ENCODE measurements at regions not wholly inside any gene's neighbourhood (a gene's known extent, or its start where the extent isn't known, plus 50 kb on each side); places are given as distances from the start of the nearest gene placed in this dataset.

DNA sequence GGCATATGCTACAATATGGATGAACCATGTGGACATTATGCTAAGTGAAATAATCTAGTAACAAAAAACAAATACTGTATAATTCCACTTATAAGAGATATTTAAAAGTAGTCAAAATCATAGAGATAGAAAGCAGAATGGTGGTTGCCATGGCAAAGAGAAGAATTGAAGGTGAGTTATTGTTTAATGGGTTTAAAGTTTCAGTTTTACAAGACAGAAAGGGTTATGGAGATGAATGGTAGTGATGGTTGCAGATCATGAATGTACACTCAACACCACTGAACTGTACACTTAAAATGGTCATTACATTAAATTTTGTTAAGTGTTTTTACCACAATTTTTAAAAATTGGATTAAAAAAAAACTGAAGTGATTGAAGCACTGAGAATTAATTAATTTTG, 298.2 kb upstream of the ZC3H15 start:
- no peak for DNase-seq

DNA sequence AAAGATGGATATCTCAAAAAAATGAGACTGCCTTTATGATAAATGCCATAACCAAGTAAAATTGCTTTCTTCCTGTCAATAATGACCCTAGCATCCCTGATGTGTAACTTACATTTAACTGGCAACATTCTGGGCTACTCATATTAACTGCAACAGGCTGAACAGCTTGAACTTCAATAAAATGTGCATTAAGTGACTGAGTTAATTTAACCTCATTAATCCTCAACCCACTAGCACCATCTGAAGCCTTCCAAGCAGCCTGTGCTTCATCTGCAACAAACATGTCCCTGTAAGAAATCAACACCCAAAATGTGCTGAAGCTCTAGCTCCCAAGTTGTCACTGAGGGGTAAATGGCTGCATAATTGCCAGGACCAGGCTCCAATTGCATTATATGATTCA, 296.2 kb upstream of the ZC3H15 start:
- no peak for DNase-seq

DNA sequence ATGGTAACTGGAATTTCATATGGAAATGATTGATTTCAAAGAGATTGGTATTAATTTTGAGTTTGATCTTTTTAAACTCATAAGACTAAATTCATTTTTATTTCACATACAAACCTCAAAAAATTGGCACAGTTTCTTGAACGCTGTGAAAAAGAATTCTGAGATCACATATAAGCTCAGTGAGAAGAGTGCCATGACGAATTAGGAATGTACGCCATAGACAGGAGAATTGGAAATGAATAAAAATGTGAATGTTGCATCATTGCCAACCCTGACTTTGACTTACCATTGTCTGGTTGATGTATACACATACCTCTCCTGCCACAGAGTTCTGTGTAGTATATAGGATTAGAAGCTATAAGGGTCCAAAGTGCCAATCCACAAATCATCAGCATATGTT, 290.4 kb upstream of the ZC3H15 start:
- no peak for DNase-seq

DNA sequence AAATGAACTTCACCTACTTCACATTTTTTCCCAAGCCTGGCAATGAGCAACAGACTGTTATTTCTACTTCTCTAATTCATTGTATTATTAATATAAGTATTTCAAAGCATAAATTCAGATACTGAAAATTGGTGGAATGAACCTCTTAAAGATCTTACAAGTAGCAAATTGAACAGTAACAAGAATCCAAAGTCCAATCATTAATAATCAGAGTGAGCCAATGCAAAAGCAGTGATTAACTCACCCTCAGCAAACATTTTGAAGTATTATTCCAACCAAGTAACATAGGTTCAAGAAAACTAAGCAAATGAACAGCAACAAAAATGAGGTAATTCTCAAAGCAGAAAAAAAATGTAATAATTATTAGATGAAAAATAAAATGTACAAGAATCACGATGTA, 288.1 kb upstream of the ZC3H15 start:
- no peak for DNase-seq

DNA sequence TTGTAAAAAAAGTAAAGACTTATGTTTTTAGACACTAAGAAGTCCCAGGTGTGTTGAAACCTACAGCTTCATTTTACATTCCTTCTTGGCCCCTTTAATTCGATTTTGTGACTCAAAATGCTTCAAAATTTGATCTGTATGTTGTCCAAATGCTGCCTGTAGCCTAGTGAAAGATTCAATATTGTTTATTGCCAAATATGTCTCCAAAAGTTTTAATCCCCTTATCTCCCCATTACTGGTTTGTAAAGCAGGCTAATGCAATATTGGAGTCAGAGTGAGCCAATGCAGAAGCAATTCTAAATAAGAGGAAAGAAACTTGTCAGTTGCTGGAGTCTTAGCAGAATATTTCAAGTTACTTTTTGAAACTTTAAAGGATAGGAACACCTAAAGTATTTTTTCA, 287.0 kb upstream of the ZC3H15 start:
- no peak for DNase-seq

DNA sequence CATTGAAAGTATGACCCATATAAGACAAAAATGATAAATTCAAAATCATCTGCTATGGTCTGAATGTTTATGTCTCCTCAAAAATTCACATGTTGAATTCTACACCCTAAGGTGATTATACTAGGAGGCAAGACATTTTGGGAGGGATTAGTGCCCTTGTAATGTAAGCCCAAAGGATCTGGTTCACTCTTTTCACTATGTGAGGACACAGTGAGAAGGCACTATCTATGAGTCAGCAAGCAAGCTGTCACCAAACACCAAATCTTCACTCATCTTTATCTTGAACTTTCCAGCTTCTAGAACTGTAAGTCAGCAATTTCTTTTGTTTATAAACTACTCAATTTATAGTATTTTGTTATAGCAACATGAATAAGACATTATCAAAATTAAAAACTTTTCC, 284.7 kb upstream of the ZC3H15 start:
- DNase-seq: no peak

DNA sequence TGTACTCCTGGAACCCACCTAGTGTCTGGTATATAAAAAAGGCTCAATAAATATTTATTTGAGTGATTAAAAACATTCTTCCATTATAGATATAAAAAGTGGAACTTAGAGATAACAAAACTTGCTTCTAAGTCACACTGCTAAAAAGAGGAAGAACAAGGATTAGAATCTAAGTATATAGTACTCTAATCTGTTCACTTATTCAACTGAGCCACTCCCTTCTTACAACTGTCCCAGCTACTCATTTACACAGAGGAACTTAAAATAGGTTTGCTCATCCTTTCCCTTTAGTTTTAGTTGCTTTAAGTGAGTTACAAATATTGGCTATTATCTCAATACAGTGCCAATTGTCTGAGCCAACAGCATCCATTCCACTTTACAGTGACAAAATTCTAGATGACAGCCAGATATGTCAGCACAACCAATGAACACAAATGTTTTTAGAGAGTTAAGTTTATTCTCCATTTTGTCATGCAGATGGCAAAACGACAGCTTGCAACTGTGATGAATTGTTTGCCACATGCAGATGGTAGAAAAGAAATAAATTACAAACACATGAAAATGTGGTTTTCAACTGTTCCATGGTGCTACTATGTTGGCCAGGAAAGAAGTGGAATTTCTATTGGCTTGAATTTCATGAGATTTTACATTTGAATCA, 280.7 kb upstream of the ZC3H15 start:
- no peak for DNase-seq

DNA sequence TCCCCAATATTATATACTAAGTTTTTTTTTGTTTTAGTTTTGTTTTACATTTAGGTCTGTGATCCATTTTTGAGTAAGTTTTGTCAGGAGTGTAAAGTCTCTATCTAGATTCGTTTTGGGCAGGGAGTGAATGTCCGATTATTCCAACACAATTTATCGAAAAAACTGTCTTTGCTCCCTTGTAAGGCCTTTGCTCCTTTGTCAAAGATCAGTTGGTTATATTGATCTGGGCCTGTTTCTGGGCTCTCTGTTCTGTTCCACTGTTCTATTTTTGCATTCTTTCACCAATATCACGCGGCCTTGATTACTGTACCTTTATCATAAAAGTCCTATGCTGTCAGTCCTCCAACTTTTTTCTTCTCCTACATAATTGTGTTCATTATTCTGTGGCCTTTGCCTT, 276.5 kb upstream of the ZC3H15 start:
- DNase-seq: no peak

DNA sequence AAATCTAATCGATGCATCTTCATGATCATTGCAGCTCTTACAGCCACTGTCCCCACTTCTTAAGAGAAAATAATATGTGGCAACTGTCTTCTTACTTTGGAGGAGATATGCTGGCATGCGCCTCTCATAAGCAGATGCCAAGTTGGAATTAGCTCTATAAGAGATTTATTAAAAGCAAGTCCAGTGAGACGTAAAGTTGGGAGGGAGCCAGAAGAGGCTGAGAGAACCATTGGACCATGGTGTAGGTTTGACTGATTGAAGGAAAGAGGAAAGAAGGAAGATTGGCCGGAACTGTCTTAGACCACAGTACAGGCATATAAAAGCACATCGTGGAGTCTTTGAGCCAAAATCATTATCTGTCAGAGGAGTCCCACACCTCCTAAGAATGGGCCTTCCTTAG, 265.7 kb upstream of the ZC3H15 start:
- DNase-seq: no peak

DNA sequence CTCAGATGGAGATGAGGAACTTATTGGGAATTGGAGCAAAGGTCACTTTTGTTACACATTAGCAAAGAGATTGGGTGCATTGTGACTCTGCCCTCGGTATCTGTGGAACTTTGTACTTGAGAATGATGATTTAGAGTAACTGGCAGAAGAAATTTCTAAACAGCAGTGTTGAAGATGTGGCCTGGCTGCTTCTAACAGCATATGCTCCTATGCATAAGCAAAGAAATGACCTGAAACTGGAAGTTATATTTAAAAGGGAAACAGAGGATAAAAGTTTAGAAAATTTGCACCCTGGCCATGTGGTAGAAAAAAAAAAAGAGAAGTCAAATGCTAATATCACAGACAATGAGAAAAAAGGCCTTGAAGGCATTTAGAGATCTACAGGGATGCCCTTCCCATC, 256.8 kb upstream of the ZC3H15 start:
- no peak for DNase-seq

DNA sequence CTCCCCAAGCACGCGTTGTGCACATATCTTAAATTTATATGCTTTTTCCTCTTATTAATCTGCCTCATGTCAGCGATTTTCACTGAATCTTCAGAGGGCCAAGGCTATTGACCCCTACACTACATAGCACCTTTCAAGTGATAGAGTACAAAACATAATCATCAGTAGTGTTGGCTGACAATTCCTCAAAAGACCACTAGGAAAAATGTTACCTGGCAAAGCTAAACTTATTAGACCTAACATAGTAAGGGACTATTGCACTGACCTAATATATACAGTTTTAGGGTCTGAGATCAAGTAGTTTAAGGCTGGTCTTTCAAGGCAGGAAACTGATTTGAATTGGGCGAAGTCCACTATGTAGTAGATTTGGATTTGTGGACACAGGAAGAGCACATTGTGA, 244.2 kb upstream of the ZC3H15 start:
- DNase-seq: no peak

DNA sequence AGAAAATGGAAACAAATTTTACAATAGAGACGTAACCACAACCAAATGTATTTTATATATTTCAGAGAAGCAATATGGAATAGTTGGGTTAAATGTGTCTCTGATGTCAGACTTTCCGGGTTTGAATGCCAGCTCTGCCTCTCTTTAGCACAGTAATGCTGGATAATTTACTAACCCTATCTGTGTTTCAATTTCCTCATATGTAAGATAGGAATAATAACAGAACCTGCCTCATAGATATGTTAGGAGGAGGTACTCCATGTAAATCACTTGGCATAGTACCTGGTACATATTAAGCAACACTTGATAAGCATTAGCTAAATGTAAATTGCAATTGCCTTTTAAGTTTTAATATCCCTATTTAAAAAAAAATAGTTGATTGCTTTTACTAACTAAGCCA, 231.3 kb upstream of the ZC3H15 start:
- no peak for DNase-seq

DNA sequence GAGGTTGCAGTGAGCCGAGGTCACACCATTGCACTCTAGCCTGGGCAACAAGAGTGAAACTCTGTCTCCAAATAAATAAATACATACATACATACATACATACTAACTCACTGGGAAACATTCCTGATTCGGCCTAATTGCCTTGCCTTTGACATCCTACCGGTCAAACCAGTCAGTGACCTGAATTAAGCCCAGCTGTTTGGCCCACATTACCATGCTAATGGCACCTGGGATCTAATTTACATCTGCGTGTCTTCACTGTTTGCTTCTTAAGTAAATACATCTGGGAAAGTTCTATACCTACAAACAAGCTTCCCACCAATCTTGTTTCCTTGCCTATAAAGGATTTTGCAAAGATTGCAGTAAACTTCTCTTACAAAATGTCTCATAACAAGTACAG, 230.2 kb upstream of the ZC3H15 start:
- no peak for DNase-seq

DNA sequence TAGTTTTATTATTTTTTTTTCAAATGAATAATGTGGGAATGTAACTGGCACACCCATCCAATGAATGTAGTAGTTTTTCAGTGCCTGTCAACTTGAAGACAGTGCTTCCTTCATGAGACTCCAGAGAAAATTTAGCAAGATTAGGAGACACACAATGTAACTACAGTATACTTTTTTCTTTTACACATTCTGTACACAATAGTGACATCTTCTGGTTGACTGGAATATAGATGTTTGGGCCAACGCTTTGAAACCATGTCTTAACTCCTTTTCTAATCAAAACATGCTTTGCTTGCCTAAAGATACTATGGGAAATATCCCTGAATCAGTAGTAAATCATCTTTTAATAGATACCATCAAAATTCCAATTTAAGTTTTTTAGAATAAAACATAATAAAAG, 229.5 kb upstream of the ZC3H15 start:
- peak; percentile 33 for DNase-seq

DNA sequence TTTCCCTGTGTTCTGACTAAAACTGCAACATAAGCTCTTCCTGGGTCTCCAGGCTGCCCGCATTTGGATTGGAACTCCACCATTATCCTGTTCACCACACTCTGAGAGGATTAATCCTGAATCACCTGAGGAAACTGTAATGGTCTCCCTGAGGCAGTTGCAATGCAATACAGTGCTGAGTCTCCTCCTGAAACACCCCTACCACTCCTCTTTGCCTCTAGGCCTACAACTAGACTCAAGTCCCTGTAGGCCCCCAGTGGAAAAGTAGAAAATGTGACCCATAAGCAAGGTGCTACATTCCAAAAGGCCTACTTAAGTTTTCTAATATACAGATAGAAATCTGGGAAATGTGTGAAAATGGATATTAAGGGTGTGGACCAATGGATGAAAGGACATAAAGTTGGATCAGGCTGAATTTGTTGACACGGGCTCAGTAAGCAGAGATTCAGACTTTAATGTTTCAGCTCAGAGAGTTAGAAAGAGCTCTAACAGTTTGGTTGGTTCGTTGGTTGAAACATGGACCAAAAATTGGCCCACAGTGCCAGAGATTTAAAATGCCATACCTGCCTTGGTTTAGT, 222.3 kb upstream of the ZC3H15 start:
- no peak for DNase-seq

DNA sequence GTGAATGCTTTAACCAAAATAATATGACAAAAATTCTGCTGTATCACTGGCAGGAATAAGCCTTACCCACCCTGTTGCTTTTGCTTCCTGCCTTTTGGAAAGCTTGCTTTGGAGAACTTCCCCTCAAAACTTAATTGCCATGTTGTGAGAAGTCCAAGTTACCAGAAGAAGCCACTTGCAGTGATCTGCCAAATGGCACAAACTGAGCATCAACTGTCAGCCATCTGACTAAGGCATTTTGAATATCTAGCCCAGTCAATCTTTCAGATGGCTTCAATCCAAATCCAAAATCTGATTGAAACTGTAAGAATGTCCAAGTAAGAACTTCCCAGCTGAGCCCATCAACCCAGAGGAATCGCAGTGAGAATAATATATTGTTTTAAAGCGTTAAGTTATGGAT, 216.5 kb upstream of the ZC3H15 start:
- DNase-seq: no peak

DNA sequence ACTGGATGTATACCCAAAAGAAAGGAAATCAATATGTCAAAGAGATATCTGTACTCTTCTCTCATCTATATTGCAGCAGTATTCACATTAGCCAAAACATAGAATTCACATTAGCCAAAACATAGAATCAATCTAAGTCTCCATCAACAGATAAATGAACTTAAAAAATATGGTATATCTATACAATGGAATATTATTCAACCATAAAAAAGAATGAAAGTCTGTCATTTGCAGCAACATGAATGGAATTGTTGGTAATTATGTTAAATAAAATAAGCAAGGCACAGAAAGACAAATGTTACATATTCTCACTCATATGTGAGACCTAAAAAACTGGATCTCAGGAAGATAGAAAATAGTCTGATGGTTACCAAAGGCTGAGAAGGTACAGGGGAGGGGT, 212.1 kb upstream of the ZC3H15 start:
- no peak for DNase-seq

DNA sequence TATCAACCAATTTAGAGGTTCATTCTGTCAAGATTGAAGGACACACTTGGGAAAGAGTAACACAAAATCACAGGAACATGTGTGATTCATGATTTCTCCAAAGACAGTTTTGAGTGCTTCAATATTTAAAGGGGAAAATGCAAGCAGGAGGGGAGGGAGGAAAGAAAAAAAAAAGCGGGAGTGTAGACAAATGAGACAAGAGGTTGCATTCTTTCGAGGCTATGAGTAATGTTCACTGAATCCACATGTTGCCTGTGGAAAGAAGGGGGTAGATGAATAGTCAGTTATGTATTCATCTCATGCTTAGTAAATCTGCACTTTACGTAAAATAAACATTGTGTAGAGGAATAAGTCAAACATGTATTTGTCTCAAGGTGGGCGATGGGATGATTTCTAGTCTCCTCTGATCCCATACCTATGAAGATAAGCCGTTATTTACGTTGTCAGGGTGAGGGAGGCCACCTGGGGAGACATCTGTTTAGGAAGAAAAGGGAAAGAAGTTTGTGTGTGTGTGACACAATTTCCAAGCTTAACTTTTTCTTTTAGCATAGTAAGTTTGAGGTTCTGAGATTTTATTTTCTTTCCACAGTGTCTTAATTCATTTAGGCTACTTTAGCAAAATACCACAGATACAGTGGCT, 211.0 kb upstream of the ZC3H15 start:
- DNase-seq: no peak

DNA sequence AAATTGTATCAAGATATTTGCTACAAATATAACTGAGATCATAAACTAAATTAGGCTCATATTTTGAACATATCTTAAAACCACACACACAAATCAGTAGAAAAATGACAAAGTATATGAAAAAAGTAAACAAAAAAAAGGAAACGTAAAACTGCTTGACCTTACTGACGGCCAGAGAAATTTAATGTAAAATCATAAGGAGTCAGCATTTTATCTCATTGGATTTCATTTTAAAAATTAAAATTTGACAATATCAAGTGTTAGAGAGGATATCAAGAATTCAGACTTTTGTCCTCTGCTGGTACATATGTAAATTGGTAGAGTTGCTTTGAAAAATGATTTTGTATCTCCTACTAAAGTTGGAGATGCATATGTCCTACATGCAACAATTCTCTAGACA, 209.2 kb upstream of the ZC3H15 start:
- no peak for DNase-seq

DNA sequence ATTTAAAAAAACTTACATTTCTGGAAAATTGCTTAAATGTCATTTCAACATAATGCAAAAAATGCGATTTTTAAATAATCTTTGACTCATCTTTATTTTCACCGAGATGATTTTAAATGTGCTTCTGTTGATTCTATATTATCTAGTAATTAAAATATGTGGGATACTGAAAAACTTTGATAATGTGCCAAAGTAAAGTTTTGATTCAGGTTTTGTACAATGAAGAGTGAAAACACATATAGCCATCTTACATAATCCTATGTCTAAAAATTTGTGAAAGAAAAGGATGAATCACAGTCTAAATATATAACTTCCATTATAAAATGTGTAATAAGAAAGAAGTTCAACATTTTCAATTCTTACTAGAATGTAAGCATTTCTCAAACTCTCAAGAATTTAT, 204.3 kb upstream of the ZC3H15 start:
- no peak for DNase-seq

DNA sequence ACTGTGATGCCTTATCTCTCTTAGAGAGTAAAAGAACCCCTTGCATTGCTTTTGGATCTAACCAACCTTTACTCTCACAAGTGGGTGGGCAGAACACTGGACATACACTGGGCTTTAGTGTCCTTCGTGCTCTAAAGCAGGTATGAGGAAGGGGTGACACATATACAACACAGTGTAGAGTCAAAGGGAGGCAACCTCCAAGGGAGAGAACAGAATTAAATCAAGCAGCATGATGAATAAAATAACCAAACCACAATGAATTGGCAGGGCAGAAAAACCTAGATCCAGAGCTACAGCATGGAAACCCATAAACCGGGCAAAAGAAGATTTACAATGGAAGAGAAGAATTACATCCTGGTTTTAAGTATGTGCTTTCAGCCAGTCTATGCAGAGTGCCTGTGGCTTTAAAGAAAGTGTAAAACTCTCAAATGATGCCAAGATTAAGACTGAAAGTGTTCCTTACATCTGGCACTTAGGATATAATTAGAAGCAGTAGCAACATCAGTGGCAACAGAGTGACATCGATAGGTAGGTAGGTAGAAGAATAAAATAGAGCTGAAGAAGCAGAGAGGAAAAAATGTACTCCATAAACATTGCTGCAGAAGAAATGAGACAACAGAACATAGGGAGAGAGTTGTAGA, 191.7 kb upstream of the ZC3H15 start:
- no peak for DNase-seq

DNA sequence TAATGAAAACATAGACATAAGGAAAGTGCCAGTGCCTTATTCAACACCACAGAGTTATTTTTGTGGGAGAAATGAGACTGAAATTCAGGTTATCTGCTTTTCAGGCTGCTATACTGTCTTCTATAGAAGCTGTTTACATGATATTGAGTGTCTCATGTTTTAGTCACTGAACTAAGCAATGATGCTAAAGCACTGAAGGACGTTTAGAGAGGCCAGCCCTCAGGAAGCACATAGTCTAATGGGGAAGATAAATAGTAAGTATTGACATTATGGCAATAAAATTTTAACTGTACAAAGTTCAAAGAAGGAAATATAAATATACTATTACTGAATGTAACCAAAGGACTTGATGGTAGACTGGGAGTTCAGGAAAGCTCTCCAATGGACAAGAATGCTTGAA, 186.4 kb upstream of the ZC3H15 start:
- no peak for DNase-seq

DNA sequence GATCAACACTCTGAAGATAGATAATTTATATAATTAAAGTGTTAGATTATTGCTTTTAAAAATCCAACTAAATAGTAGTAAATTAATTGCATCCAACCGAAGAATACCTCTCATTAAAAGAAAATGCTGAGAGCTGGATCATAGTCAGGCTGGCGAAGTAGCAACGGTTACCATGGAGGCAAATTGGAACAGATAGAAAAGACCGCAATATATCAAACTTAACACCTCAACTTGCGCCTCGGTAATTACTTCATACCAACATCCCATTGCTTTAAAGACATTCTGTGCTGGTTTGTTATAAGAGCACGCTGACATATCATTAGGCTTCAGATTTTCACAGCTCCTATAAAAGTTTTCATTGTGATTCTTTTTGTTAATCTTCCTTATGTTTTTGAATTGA, 183.8 kb upstream of the ZC3H15 start:
- DNase-seq: peak; percentile 32

DNA sequence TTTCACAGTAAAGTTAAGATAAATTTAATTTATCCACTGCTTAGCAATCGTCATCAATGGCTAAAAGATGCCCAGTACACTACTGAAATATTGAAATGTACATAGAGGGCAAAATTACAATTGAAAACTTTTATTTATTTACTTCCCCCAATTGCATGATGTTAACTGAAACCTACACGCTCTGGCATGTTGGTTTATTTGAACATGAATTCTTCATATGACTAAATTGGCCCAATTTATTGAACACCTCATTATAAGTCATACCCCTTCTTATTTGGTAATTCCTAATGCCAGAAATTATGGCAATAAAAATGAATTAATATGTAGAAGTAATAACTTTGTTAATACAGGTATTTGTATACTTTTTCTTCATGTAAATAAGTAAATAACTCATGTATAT, 183.0 kb upstream of the ZC3H15 start:
- DNase-seq: no peak

DNA sequence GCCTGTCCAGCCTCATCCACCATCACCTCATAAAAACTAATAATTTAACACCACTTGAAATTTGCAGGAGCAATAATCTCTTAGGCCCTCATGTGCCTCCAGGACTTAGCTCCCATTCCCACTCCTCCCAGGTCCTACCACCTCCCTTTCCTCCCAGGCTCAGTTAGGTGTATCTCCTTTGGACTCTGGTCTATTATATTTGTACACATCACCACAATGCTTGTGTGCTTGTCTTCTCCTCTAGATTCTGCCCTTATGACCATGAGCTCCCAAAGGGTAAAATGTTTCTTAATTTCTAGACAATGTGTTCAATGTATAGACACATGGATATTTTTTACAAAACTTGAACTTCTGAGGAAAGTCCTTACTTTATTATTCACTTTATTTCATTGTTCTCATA, 182.0 kb upstream of the ZC3H15 start:
- no peak for DNase-seq
